ENCODE measurements at regions not wholly inside any gene's neighbourhood (a gene's known extent, or its start where the extent isn't known, plus 50 kb on each side); places are given as distances from the start of the nearest gene placed in this dataset.

- Histone ChIP-seq H3K9me3 (ENCODE audit: control insufficient read depth, low read depth, low read length) (no peaks in the 10 kb centered on the region), H3K27me3 (ENCODE audit: control insufficient read depth, insufficient read depth, low read length) (no peaks in the 10 kb centered on the region), H3K4me3 (ENCODE audit: low read length) (no peak overlapping the region), H3K4me1 (ENCODE audit: control insufficient read depth, insufficient read depth, low read length) (peaks cover 8% of the 10 kb centered on the region), H3K36me3 (ENCODE audit: control insufficient read depth, insufficient read depth, low read length) (peaks cover 17% of the 10 kb centered on the region), H3K27ac (ENCODE audit: low read length) (no peak overlapping the region)
- no CpG with 5 or more reads among the region's 12 CpGs for WGBS (ENCODE audit: insufficient coverage, low lambda C conversion rate)
- DNase-seq: no peak
Observed at GRCh38 chr19:7419153-7419552, 69.7 kb downstream of the PEX11G start.

GRCh38 chr19:7419777-7420439 is 68.9 kb downstream of the PEX11G start:
- no CpG with 5 or more reads among the region's 10 CpGs for WGBS (ENCODE audit: insufficient coverage, low lambda C conversion rate)
- no peak for DNase-seq
- H3K27me3 ChIP-seq (ENCODE audit: control insufficient read depth, insufficient read depth, low read length): no peaks in the 10 kb centered on the region
- no peak overlapping the region for H3K4me3 ChIP-seq (ENCODE audit: low read length)
- H3K27ac ChIP-seq (ENCODE audit: low read length): no peak overlapping the region
- peaks cover 8% of the 10 kb centered on the region for H3K4me1 ChIP-seq (ENCODE audit: control insufficient read depth, insufficient read depth, low read length)
- H3K36me3 ChIP-seq (ENCODE audit: control insufficient read depth, insufficient read depth, low read length): peaks cover 17% of the 10 kb centered on the region
- H3K9me3 ChIP-seq (ENCODE audit: control insufficient read depth, low read depth, low read length): no peaks in the 10 kb centered on the region

GRCh38 chr19:7421941-7422744 is 66.7 kb downstream of the PEX11G start:
- WGBS (ENCODE audit: insufficient coverage, low lambda C conversion rate): 90% methylated on average over 2 of the region's 17 CpGs
- H3K9me3 ChIP-seq (ENCODE audit: control insufficient read depth, low read depth, low read length): no peaks in the 10 kb centered on the region
- no peak overlapping the region for H3K27ac ChIP-seq (ENCODE audit: low read length)
- H3K4me3 ChIP-seq (ENCODE audit: low read length): no peak overlapping the region
- H3K4me1 ChIP-seq (ENCODE audit: control insufficient read depth, insufficient read depth, low read length): no peaks in the 10 kb centered on the region
- DNase-seq: no peak
- peaks cover 17% of the 10 kb centered on the region for H3K36me3 ChIP-seq (ENCODE audit: control insufficient read depth, insufficient read depth, low read length)
- no peaks in the 10 kb centered on the region for H3K27me3 ChIP-seq (ENCODE audit: control insufficient read depth, insufficient read depth, low read length)
